Liver (tissue), 8 donors: ENCODE measurements at regions not wholly inside any gene's neighbourhood (a gene's known extent, or its start where the extent isn't known, plus 50 kb on each side); places are given as distances from the start of the nearest gene placed in this dataset.

Experiments
- DNase-seq: peaks from one replicate; pipeline ENCODE4 v3.0.0-alpha.2; 2017; ENCODE audit warnings: low spot score
- H3K27ac ChIP-seq, 2 donors: one replicate each; pipeline ENCODE4 v1.7.0; 2013; ENCODE audit warnings: inconsistent platforms in 2 of 2, low read length in 2 of 2, control low read depth in 1 of 2, low read depth in 1 of 2, mild to moderate bottlenecking in 1 of 2
- H3K27me3 ChIP-seq, 4 donors: one replicate each; pipeline versions ENCODE4 v1.6.1 to v1.7.0; 2013; ENCODE audit warnings: low read length in 3 of 4, inconsistent platforms in 1 of 4, mild to moderate bottlenecking in 1 of 4, moderate library complexity in 1 of 4; ENCODE audit not compliant: control insufficient read depth in 4 of 4, insufficient read depth in 4 of 4
- H3K36me3 ChIP-seq, 4 donors: one replicate each; pipeline versions ENCODE4 v1.6.1 to v1.7.0; 2013; ENCODE audit warnings: low read length in 3 of 4, mild to moderate bottlenecking in 3 of 4, low read depth in 1 of 4, moderate library complexity in 1 of 4; ENCODE audit not compliant: control insufficient read depth in 4 of 4, insufficient read depth in 3 of 4
- H3K4me1 ChIP-seq, 4 donors: one replicate each; pipeline versions ENCODE4 v1.6.1 to v1.7.0; 2013; ENCODE audit warnings: low read length in 3 of 4, mild to moderate bottlenecking in 3 of 4, moderate library complexity in 1 of 4; ENCODE audit not compliant: control insufficient read depth in 4 of 4, insufficient read depth in 4 of 4
- H3K4me3 ChIP-seq, 3 donors: one replicate each; pipeline versions ENCODE4 v1.6.1 to v1.7.0; 2013; ENCODE audit warnings: low read length in 3 of 3, control low read depth in 1 of 3, low read depth in 1 of 3, mild to moderate bottlenecking in 1 of 3
- H3K9ac ChIP-seq, 2 donors: one replicate each; pipeline ENCODE4 v1.7.0; 2013; ENCODE audit warnings: low read length in 2 of 2, mild to moderate bottlenecking in 2 of 2, moderate library complexity in 2 of 2, control low read depth in 1 of 2, low read depth in 1 of 2
- H3K9me3 ChIP-seq, 4 donors: one replicate each; pipeline versions ENCODE4 v1.6.1 to v1.7.0; 2013; ENCODE audit warnings: low read length in 3 of 4; ENCODE audit not compliant: control insufficient read depth in 4 of 4
- ATF3 ChIP-seq: IDR thresholded peaks from 2 replicates; pipeline ENCODE4 v1.6.1; 2016; ENCODE audit warnings: antibody characterized with exemption
- CTCF ChIP-seq: fragments of 150-350 bp; IDR thresholded peaks from 2 replicates; pipeline ENCODE4 v1.5.1; 2017; ENCODE audit warnings: improper control_type of control experiment, low read depth, low read length; ENCODE audit not compliant: missing input control
- FOXA1 ChIP-seq: IDR thresholded peaks from 2 replicates; pipeline ENCODE4 v1.6.1; 2016; ENCODE audit warnings: antibody characterized with exemption
- FOXA2 ChIP-seq: IDR thresholded peaks from 2 replicates; pipeline ENCODE4 v1.6.1; 2016; ENCODE audit warnings: antibody characterized with exemption
- GABPA ChIP-seq, 2 donors: IDR thresholded peaks in 1 of 2; conservative IDR thresholded peaks in 1 of 2; 2 replicates each; pipeline ENCODE4 v1.6.1; 2016; ENCODE audit warnings: antibody characterized with exemption in 2 of 2, mild to moderate bottlenecking in 1 of 2, moderate library complexity in 1 of 2
- HNF4G ChIP-seq: IDR thresholded peaks from 2 replicates; pipeline ENCODE4 v1.6.1; 2016; ENCODE audit warnings: antibody characterized with exemption
- JUND ChIP-seq, 2 donors: IDR thresholded peaks; 2 replicates each; pipeline ENCODE4 v1.6.1; 2016; ENCODE audit warnings: antibody characterized with exemption in 2 of 2
- MAX ChIP-seq: IDR thresholded peaks from 2 replicates; pipeline ENCODE4 v1.6.1; 2016; ENCODE audit warnings: antibody characterized with exemption
- NR2F2 ChIP-seq: IDR thresholded peaks from 2 replicates; pipeline ENCODE4 v1.6.1; 2016; ENCODE audit warnings: antibody characterized with exemption
- RAD21 ChIP-seq, 2 donors: IDR thresholded peaks; 2 replicates each; pipeline ENCODE4 v1.6.1; 2016; ENCODE audit warnings: antibody characterized with exemption in 2 of 2, mild to moderate bottlenecking in 2 of 2
- REST ChIP-seq: IDR thresholded peaks from 2 replicates; pipeline ENCODE4 v1.6.1; 2016; ENCODE audit warnings: antibody characterized with exemption, mild to moderate bottlenecking
- RXRA ChIP-seq, 2 donors: IDR thresholded peaks; 2 replicates each; pipeline ENCODE4 v1.6.1; 2017 to 2018; ENCODE audit warnings: antibody characterized with exemption in 2 of 2, mild to moderate bottlenecking in 1 of 2
- SP1 ChIP-seq: IDR thresholded peaks from 2 replicates; pipeline ENCODE4 v1.6.1; 2018; ENCODE audit warnings: antibody characterized with exemption, mild to moderate bottlenecking
- TAF1 ChIP-seq: conservative IDR thresholded peaks from 2 replicates; pipeline ENCODE4 v1.6.1; 2016; ENCODE audit warnings: antibody characterized with exemption, mild to moderate bottlenecking
- YY1 ChIP-seq: IDR thresholded peaks from 2 replicates; pipeline ENCODE4 v1.6.1; 2016; ENCODE audit warnings: antibody characterized with exemption, mild to moderate bottlenecking
- ZBTB33 ChIP-seq: IDR thresholded peaks from 2 replicates; pipeline ENCODE4 v1.6.1; 2016; ENCODE audit warnings: antibody characterized with exemption
- WGBS: extraction: QIAGEN DNeasy Blood & Tissue Kit; methylation state at CpG from one replicate; pipeline ENCODE4 v1.1.7; 2013; 5-methylcytosine and 5-hydroxymethylcytosine counted together
- donor health status: healthy.
- donor health status: healthy.
- donor health status: healthy.
- donor health status: healthy.
- donor health status: healthy.

GRCh38 chr13:50730496-50731351, 112.8 kb downstream of the DLEU7 start:
- no peak for DNase-seq
- Histone ChIP-seq H3K27ac (no peak overlapping the region), H3K36me3 (no peaks in the 10 kb centered on the region), H3K9ac (no peak overlapping the region), H3K27me3 (no peaks in the 10 kb centered on the region), H3K4me3 (no peak overlapping the region), H3K9me3 (peaks cover 0 to 4% (median 0%) of the 10 kb centered on the region in 4 donors), H3K4me1 (no peaks in the 10 kb centered on the region)
- WGBS: 92% methylated on average over 4 of the region's 4 CpGs
- TF ChIP-seq HNF4G (no peak), FOXA1 (no peak), NR2F2 (no peak), ZBTB33 (no peak), FOXA2 (no peak), MAX (no peak), RAD21 (IDR thresholded peaks at IDR 0.05) (no peak), TAF1 (no peak), CTCF (no peak), RXRA (IDR thresholded peaks at IDR 0.05) (no peak), ATF3 (no peak), GABPA (IDR thresholded peaks at IDR 0.05 in 1 of 2, conservative IDR thresholded peaks at IDR 0.05 in 1 of 2) (no peak), JUND (IDR thresholded peaks at IDR 0.05) (no peak), REST (no peak), SP1 (no peak), YY1 (no peak)
